GM21515 (cell line): ENCODE measurements at regions not wholly inside any gene's neighbourhood (a gene's known extent, or its start where the extent isn't known, plus 50 kb on each side); places are given as distances from the start of the nearest gene placed in this dataset.

Source experiments
- ATAC-seq: cut with Tn5 transposase; IDR thresholded peaks from one replicate; pipeline ENCODE4 v1.9.1; 2021; ENCODE audit not compliant: unreplicated experiment

DNA sequence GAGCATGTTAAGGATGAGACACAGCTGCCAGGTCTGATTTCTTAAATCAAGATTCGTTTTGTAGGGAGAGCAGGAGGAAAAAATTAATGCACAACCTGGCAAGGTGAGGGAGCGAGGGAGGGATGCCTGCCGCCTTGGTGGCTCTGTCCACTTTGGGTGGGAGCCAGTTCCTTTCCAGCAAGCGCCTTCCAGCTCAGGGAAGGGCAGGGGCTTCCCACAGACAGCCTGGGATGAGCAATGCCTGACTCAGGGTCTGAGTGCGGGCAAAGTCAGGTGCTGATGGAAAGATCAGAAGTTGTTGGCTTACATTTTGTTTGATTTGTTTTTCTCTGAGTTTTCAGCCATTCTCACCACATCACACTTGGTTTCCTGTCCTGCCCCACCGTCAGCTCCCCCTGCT lies 220.7 kb downstream of the ENGASE start:
- ATAC-seq = no peak

DNA sequence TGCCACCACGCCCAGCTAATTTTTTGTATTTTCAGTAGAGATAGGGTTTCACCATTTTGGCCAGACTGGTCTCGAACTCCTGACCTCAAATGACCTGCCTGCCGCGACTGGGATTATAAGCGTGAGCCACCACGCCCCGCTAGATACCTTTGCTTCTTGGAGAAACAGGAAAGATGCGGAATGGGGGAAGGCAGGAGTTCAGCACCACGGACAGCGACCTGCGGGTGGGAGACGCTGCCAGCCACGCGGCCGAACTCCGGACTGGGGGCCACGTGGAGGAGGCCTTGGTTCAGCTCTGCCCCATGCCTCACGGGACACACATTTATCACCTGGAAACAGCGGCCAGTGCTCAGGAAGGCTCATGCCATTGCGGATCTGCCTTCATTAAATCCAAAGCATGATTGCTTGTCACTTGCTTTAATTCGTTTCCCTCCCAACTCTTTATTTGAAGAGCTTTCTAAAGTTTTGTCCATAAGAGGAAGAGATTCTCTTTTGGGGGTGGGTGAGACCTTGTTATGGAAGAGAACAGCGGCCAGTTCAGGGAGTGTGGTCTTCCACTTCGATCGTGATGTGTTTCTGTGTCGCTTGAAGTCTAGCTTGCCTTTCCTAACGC lies 219.9 kb downstream of the ENGASE start:
- no peak for ATAC-seq

DNA sequence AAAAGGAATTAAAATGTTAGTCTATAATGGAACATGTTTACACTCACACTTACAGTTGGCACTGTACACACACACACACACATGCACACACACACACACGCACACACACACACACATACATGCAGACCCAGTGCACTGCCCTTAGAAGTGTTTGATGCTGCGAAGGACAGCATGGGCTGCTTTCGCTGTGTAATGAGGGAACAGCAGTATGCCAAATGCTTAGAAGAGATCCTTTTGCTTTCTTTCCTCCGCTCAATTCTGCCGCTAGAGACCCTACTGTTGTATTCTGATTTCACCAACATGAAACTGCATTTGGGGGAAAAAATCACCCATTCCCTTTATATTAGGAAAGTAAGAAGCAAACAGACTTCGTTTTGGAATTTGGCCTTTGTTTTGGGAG lies 217.9 kb downstream of the ENGASE start:
- ATAC-seq = no peak

DNA sequence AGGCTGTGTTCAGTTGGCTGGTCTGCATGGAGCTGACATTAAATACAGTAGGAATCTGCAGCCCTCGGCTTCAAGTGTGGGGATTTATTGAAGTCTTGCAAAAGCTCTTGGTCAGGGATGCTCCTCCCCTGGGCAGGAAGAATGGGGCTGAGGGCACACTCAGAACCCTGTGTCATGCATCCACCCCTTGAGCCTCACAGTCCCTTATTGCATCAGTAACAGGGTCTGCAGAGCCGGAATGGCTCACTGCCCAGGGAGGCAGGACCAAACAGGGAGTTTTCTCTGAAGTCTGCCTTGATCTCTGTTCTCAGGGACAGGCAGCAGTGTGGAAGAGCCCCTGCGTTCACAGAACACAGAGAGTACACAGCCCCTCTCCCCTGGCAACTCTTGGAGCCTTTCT lies 216.8 kb downstream of the ENGASE start:
- no peak for ATAC-seq

DNA sequence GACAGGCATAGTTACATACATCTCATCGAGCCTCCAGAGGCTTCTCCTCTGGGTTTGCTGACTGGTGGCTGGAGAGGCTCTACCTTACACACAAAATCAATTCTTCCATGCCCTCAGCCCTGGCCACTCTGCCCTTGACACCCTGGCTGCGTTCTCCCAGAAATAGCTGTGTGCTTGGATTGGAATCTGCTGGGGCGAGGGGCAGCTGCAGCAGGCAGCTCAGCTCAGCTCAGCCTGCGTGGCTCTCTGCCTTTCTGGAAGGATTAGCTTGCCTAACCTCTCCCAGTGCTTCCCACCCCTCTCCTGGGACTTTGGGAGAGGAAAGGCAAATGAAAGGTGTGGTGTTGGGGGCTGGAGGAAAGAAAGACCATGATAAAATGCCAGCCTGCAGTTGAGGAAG lies 216.1 kb downstream of the ENGASE start:
- ATAC-seq = no peak

DNA sequence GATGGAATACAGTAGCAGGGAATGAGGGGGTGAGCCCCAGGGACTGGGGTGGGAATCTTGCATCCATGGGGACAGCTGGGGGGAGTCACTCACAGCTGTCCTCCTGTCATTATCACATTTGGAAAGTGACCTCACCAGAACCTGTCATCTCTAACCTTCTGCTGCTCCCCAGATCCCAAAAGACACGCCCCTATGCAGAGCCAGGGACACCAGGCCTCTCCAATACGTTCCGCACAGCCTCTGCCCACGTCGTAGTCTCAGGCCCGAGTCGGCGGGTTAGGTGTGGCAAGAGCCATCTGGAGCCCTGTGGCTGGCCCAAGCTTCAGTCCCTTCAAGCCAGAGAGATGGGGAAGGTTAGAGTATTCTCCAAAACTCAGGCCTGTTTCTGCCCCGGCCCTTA lies 214.3 kb downstream of the ENGASE start:
- no peak for ATAC-seq

DNA sequence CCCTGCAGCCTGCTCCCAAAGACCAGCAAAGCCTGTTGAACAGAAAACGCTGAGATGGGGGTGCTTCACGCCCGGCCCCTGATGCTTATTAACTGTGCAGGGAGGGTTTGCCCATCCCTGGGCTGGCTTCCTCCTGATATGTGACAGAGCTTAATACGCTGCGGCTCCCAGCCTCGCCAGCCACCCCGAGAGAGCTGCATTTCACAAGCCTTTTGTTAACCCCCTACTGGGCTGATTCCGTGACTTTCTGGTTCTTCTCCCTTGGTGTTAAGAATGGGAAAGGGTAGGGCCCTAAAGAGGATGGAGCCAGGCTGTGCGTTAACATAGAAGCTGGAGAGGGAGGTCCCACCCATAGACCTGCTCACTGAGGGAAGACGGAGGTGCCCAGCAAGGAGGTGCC lies 211.8 kb downstream of the ENGASE start:
- ATAC-seq = no peak

DNA sequence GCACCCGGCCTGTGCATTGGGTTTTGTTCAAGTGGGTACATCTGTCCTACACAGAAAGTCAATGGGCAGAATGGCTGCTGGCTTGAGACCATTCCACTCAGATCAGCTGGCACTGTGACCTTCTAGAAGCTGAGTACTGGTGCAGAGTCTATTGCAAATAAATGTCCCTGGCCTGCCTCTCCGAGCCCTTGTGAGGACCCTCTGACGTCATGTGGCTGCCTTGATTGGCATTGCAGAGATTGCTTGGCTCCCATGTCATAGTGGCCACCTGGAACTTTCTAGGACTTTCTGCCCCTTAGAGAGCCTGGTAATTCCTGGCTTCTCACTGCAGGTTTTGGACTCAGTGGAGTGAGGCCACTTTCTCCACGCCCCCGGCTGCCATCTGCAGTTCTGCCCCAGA lies 211.3 kb downstream of the ENGASE start:
- ATAC-seq = no peak

DNA sequence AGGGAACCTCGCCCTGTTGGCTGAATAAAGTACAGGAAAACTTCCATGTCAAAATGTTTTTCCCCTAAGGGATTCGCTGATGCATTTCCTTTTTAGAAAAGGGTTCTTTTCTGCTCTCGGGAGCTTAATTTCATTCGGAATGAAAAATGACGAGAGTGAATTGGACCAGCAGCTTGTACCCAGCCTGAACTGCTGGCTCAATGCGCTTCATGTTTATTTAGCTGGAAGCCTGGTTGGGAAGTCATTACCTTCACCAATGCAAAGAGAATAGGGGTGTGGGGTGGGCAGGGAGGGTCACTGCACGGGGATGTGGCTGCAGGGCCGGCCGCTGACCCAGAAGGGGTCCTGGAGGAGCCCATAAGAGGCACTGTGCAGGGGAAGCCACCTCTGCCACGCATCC lies 207.7 kb downstream of the ENGASE start:
- ATAC-seq = no peak

DNA sequence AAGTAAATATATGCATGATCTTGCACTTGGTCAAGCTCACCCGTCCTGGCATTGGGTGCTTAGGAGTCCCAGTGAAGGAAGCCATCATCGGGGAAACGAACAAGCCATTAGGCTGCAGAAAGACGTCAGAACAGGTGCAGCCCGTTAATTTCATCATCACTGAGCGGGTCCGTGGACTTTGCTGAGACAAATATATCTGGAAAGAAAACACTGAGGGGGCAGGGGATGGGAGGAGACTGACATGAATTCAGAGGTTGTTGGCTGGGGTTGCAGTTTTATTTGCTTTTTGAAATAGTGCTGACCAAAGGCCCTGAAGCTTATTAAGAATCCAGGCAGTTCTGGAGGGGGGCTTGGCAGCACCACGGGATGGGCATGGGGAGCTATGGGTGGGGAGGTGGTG lies 207.2 kb downstream of the ENGASE start:
- ATAC-seq = no peak

DNA sequence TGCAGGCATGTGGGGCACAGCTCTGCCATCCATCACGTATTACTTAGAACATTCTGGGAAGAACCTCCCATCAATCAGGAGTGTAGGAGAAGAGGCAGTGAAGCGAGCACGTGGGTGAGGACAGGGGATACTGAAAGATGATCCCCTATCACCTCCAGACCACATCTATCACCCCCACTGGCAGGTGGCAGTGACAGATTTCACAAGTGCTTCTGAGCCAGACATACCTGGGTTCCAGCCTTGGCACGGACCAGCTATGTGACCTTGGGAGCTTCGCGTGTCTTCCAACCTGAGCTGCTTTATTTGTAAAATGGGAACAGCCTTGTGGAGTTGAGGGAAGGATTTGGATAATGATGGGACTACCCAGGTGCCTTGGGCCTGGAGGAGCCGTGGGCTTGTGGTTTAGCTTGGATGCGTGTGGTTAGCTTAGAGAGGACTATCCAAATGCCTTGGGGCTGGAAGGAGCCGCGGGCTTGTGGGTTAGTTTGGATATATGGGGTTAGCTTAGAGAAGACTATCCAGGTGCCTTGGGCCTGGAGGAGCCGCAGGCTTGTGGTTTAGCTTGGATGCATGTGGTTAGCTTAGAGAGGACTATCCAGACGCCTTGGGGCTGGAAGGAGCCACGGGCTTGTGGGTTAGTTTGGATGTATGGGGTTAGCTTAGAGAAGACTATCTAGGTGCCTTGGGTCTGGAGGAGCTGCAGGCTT lies 206.4 kb downstream of the ENGASE start:
- ATAC-seq = no peak

DNA sequence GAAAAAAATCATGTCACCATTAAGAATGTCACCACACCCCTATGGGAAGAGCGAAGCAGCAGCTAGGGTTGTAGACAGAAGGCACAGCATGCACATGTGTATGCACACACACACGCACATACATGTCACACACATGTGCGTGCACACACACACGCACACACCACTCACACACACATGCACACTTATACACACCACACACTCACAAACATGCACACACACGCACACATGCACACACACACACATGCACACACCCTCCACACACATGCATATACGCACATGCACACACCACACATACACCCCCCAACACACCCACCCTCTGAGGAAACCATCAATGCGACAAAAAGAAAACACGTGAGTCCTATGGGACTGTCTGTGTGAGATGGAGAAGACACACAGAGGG lies 205.4 kb downstream of the ENGASE start:
- ATAC-seq = no peak

DNA sequence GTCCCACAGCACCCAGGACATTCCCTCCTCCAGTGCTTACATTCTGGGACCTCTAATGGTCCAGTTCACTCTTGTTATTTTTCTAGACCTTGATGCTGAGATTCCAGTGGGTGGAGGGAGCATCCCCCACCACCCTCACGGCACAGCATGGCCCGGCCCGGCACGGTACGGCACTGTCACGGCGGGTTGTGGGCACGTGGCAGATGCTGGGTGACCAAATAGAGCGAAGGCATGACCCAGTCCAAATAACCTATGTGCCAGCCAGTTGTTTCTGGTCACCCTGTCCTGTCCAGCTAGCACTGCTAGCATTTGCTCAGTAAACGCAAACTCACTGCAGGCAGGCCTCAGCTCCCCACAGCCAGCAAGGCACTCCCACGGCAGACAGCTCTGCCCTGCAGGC lies 204.7 kb downstream of the ENGASE start:
- ATAC-seq = no peak

DNA sequence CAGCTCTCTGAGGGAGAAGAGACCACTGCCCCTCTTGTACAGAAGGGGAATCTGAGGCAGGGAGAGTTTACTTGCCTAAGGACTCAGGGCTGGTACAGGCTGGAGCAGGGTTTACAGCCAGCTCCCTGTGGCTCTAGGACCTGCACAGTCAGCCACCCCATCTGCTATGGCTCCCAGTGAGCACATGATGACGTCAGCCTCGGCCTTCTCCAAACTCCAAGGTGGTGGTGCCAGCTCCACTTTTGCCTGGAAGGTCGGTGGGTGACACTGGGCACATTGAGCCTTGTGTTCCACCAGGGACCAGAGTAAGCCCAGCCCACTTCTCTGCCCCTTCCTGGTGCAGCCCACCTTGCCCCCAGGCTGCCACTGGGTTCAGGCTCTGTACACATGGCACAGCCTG lies 202.2 kb downstream of the ENGASE start:
- no peak for ATAC-seq

DNA sequence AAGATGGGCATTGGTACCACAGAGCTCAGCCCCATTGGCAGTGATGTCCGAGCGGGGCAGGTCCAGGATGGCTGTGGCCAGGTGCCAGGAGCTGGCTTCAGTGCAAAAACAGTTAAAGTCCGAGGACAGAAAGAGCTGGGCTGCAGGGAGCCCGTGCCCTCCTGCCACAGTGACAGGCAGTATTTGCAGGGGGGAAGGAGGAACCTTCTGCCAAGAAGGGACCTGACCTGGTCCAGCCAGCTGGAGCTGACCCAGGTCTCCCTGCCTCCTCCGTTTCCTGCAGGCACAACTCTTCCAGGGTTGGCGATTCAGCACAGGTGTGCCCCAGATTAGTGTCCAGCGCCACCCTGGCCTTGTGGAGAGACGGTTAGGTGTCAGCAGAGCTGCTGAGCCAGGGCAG lies 199.0 kb downstream of the ENGASE start:
- no peak for ATAC-seq

DNA sequence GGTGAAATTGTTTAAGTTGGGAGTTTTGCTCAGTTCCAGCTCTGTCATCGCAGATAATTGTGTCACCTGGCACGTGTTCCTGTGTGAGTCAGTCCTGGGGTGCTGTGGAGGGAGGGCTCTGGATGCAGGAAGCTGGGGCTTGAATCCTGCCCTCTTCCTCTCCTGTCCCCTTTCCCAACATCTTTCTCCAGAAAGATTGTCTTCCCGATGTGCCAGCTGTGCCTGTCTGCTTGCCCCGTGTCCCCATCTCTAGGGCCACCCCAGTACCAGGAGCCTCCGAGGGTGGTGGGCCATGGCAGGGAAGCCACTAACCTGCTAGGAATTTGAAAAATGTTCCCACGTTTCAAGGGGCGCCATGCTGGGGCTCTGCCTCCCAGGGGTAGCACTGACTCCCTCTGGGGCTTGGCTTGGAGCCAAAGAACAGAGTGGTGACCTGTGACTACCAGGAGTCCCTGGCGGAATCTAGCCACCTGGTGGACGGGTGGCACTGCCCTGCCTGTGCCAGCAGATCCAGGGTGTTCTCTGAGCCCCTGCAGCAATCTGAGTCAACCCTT lies 198.1 kb downstream of the ENGASE start:
- no peak for ATAC-seq

DNA sequence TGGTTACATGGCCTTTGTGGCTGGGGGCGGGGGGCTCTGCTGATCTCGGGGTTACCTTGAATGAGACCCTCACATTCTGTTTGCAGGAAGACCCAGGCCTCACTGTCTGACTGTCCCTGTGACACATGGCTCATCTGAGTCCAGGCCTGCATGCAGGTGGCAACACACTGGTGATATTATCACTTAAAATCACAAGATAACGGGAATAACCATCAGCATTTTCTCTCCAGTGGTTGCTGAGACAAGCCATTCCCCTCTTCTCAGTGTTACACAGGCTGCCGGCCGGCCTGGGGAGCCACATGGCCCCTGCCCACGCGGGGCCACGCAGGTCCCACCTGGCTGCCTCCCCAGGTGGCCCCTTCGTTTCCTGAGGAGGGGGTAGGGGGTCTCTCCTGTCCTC lies 197.6 kb downstream of the ENGASE start:
- ATAC-seq = no peak

DNA sequence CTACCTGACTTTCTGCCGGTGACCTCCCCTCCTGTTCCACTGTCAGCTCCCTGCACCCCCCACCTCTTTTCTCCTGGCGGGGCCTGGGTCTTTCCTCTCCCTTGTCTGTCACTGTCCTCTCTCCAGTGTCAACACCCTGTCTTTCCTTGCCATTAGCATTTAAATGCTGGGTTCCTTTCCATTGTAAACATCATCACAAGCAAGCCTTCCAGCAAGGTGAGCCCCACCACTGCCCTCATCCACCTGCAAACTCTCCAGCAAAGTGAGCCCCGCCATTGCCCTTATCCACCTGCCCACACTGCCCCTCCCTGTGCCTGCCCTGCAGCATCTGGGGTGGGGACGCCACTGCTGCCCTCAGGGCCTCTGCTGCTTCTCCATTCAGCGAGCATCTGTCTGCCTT lies 195.0 kb downstream of the ENGASE start:
- no peak for ATAC-seq

DNA sequence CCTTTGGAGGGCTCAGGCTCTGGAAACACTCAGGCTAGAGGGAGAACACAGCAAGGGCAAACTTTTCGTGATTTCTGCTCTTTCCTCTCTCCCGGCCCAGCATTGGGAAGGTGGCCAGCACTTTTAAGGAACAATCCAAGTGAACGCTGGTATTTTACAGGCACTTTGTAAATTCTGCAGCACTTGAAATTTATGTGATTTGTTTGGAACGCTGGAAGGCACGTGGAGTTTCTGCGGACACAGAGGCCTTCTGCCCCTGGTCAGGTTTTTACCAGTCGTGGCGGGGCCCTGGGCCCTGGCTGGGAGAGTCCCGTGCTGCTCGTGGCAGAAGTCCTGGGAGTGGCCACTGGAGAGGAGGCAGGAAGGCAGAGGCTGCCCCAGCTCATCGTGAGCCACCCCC lies 188.6 kb downstream of the ENGASE start:
- no peak for ATAC-seq

DNA sequence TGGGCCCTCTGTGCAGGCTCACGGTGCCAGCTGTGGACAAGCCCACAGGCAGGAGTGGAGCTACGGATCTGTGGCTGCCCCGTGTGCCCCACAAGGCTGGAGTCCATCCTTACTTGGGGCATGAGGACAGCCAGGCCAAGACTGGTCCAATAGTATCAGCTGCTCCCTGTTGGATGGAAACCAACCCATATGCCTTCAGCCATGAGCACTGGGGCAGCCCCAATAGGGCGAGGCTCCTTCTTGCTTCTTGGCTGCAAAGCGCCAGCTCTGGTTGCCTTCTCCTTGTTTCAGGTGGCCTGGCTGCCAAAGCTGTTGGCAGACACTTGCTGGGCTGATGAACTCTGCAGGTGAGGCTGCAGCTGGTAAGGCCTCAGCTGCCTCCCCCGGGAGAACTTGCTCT lies 188.0 kb downstream of the ENGASE start:
- ATAC-seq = no peak

DNA sequence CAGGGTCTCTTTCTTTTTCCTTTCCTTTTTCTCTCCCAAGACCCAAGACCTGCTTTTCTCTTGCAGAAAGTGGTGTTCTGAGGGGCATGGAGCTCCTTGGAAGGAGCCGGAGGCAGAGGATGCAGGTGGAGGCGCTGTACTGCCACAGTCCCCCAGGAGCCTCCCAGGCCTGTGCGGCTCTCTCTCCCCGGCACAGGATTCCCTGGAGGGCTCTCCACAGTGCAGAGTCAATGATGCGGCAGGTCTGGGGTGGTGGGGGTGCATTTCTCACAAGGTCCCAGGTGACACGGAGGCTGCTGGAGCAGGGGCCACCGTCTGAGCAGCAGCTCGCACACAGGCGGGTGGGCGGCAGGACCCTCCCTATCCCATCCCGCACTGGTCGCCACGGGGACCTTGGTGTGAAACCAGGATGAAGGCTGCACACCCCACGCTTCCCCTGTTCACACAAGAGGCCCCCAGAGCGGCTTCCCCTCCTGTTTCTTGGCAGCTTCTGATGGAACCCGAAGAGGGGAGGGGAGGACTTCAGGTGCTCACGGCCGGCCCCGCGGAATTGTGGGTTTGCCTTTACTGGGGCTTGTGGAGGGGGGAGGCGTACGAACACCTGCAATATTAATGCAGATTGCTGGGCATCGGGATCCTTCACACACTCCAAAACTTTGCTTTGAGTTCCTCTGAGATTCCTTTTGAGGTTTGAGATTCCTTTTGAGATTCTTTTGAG lies 186.9 kb downstream of the ENGASE start:
- ATAC-seq = no peak

DNA sequence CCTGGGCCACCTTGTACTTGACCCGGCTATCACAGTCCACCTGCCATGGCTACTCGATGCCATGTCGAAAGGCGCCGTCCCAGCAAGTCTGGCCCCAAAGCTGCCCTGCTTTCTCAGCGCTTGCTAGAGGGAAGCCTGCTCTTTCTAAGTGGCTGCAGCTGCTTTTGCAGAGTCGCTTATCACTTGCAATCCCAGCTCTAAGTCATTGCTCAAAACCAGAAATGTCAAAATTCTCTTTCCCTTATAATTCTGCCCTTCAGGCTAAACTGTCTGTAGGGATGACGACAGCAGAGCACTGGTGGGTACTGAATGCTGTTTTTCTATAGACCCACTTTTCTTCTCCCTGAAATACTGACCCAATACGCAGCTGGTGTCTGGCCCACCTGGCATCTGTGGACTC lies 184.2 kb downstream of the ENGASE start:
- no peak for ATAC-seq
